Astrocyte (in vitro differentiated cells and primary cell): ENCODE measurements at regions not wholly inside any gene's neighbourhood (a gene's known extent, or its start where the extent isn't known, plus 50 kb on each side); places are given as distances from the start of the nearest gene placed in this dataset.
"Not testable (repeated sequence)": the region's sequence is repeated elsewhere in the genome, so short reads cannot be mapped to it uniquely, and the experiment has no call there.

ENCODE experiments used
- CTCF ChIP-seq: IDR thresholded peaks from 2 replicates; pipeline ENCODE4 v1.5.1; 2011; ENCODE audit warnings: low read depth, mild to moderate bottlenecking, inconsistent platforms, low read length, moderate library complexity; ENCODE audit not compliant: insufficient read depth
- EZH2 ChIP-seq: IDR thresholded peaks from 2 replicates; pipeline ENCODE4 v1.6.1; 2012; ENCODE audit warnings: mild to moderate bottlenecking, low read length, inconsistent platforms; ENCODE audit not compliant: insufficient read depth

- not testable (repeated sequence) for TF ChIP-seq CTCF, EZH2
Observed at GRCh38 chr2:109987089-109987420, 88.6 kb downstream of the LIMS3 start.
